ENCODE measurements at regions not wholly inside any gene's neighbourhood (a gene's known extent, or its start where the extent isn't known, plus 50 kb on each side); places are given as distances from the start of the nearest gene placed in this dataset.

DNA sequence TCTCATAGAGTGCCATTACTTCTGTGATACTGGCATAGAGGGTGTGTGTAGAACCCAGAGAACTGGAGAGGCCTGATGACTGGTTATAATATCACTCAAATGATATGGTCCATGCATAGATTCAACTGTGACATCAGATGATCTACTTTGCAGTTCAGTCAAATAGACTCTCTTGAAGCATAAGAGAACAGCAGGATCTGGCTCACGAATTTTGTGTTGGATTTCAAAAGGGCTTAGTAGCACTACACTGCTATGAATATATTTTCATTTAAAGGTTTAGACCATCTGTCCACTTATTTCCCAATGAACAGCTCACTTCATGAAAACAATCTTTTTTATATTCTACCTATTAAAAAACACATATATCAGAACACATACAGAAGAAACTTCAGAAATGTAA, 119.7 kb downstream of the KIF2B start:
- in situ Hi-C loops (cut with HindIII; ENCODE audit: low sequenced_read_pairs) = no loop called here
- H3K4me3 ChIP-seq (ENCODE audit: low read depth, low read length) = no peak overlapping the region
- TF ChIP-seq, protein P1, sequence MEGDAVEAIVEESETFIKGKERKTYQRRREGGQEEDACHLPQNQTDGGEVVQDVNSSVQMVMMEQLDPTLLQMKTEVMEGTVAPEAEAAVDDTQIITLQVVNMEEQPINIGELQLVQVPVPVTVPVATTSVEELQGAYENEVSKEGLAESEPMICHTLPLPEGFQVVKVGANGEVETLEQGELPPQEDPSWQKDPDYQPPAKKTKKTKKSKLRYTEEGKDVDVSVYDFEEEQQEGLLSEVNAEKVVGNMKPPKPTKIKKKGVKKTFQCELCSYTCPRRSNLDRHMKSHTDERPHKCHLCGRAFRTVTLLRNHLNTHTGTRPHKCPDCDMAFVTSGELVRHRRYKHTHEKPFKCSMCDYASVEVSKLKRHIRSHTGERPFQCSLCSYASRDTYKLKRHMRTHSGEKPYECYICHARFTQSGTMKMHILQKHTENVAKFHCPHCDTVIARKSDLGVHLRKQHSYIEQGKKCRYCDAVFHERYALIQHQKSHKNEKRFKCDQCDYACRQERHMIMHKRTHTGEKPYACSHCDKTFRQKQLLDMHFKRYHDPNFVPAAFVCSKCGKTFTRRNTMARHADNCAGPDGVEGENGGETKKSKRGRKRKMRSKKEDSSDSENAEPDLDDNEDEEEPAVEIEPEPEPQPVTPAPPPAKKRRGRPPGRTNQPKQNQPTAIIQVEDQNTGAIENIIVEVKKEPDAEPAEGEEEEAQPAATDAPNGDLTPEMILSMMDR (IDR thresholded peaks at IDR 0.05; ENCODE audit: low read depth, low read length) = no peak
- DNase-seq (ENCODE audit: low read depth, low spot score) = no peak

DNA sequence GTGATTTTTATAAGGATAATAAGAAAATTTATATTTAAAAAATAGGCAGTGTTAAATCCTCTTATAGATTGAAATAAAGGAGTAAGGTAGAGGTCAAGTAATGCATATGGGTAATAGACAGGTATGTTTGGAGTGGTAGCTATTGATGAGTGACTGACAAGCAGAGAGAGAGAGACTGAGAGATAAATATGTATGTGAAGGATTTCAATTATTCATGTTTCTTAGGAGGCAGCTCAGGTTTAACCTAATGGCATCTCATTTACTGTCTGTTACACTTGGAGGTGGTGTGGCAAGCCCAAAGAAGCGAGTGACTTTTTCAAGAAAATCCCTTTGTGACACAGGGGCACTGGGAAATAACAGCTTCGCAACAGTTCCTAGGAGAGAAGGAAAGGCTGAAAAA, 120.2 kb downstream of the KIF2B start:
- TF ChIP-seq, protein P1 (IDR thresholded peaks at IDR 0.05; ENCODE audit: low read depth, low read length) = no peak
- in situ Hi-C loops (cut with HindIII; ENCODE audit: low sequenced_read_pairs) = no loop called here
- DNase-seq (ENCODE audit: low read depth, low spot score) = no peak
- H3K4me3 ChIP-seq (ENCODE audit: low read depth, low read length) = no peak overlapping the region

DNA sequence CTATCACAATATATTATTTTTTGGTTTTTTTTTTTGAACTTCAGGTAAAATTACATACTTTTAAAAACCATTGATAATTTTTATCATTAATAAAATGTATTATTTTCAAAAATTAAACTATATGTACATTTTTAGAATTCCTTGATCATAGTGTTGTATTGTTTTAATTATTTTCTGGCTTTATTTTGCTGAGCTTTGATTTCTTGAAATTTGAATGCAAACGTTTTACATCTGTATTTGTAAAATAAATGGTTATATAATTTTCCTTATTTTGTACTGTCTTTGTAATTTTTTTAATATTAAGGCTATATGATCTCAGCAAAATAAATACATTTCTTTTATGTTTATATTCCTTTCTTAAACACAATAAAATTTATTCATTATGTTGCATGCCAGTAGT, 125.6 kb downstream of the KIF2B start:
- in situ Hi-C loops (cut with HindIII; ENCODE audit: low sequenced_read_pairs) = no loop called here
- no peak for DNase-seq (ENCODE audit: low read depth, low spot score)
- H3K4me3 ChIP-seq (ENCODE audit: low read depth, low read length) = no peak overlapping the region
- TF ChIP-seq, protein P1 (IDR thresholded peaks at IDR 0.05; ENCODE audit: low read depth, low read length) = no peak

DNA sequence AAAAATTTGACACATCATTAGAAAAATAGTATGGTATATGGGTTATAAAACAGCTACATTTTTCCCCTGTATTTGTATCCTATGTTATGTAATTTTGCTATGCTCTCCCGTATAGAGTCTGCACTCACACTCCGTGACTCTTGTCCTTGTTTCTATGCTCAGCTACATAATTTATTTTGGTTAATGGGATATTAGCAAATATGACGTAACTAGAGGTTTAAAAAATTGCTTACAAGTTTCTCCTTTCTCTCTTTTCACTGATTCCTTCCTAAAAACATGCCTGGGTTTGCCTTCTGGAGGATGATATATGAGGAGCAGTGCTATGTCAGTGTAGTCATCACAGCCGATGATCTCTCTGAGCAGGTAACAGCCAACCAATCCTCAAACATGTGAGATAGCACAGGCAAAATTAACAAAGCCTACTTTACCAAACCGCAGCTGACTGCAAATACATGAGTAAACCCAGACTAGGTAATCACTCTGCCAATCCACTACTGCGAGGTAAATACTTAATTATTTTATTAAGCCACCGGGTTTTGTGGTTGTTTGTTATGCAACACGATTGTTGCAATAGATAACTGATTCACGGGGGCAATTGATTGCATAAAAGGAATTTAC, 126.9 kb downstream of the KIF2B start:
- no peak overlapping the region for H3K4me3 ChIP-seq (ENCODE audit: low read depth, low read length)
- no peak for DNase-seq (ENCODE audit: low read depth, low spot score)
- in situ Hi-C loops (cut with HindIII; ENCODE audit: low sequenced_read_pairs) = no loop called here
- TF ChIP-seq, protein P1 (IDR thresholded peaks at IDR 0.05; ENCODE audit: low read depth, low read length) = no peak

DNA sequence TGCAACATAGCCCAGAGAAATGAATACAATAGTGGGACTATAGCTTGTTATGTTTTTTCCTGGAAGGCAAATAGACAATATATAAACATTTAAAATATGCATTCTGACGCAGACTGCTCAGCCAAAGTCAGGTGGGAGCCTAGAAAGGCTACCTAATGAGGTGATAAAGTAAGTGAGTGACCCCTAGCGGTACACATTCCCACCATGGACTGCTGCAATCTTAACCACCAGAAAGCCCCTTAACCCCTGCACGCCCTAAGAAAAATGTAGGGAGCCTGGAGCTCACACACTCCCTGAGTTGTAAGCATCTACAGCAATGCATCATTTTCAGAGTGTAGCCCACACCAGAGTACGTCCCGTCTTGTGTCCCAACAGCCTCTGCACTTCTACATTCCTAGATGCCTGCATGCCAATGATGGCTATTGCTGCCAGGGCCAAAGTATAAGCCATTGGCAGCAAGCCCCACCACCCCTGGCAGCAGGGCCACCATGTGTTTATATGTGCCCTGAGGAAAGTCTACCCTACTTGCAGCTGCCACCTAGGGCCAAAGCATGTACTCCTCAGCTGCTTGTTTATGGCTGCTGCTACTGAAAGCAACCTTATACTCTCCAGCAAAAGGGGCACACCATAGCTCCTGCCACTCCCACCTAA, 127.6 kb downstream of the KIF2B start:
- no peak overlapping the region for H3K4me3 ChIP-seq (ENCODE audit: low read depth, low read length)
- TF ChIP-seq, protein P1 (IDR thresholded peaks at IDR 0.05; ENCODE audit: low read depth, low read length) = no peak
- in situ Hi-C loops (cut with HindIII; ENCODE audit: low sequenced_read_pairs) = no loop called here
- DNase-seq (ENCODE audit: low read depth, low spot score) = no peak

DNA sequence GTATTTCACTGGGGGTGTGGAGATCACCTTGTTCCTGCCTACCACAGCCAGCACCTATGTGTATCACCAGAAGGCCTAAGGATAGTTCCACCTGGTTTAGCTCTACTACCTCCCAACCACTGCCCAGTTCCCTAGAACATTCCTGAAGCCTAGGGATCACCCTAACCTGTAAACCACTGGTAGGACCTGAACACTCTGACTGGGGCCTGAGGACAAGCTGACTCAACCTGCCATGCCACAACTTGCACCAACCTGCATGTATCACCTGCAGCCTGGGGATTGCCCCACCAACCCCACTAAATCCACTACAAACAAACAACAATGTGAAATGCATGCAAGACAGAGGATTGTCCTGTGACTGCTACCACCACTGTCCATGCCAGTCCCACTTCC, 128.1 kb downstream of the KIF2B start:
- TF ChIP-seq, protein P1 (IDR thresholded peaks at IDR 0.05; ENCODE audit: low read depth, low read length) = no peak
- in situ Hi-C loops (cut with HindIII; ENCODE audit: low sequenced_read_pairs) = no loop called here
- no peak overlapping the region for H3K4me3 ChIP-seq (ENCODE audit: low read depth, low read length)
- DNase-seq (ENCODE audit: low read depth, low spot score) = no peak

All from astrocyte of the spinal cord (primary cell).